RWPE2 (cell line): ENCODE measurements at regions not wholly inside any gene's neighbourhood (a gene's known extent, or its start where the extent isn't known, plus 50 kb on each side); places are given as distances from the start of the nearest gene placed in this dataset.
"Not testable (repeated sequence)": the region's sequence is repeated elsewhere in the genome, so short reads cannot be mapped to it uniquely, and the experiment has no call there.

Source experiments
- ATAC-seq: fragments of 200-7000 bp; cut with Tn5 transposase; 3 replicates; pipeline ENCODE4 v1.9.1; 2021; ENCODE audit warnings: low read depth
- DNase-seq: peaks from one replicate; pipeline ENCODE4 v3.0.0-alpha.2; 2020; ENCODE audit warnings: low spot score
- H3K27ac ChIP-seq: fragments of 450-650 bp; 2 replicates; pipeline ENCODE4 v1.5.1; 2017; ENCODE audit warnings: mild to moderate bottlenecking; ENCODE audit not compliant: poor library complexity, severe bottlenecking
- H3K27me3 ChIP-seq: fragments of 250-450 bp; sonication (Bioruptor Pico); 2 replicates; pipeline ENCODE4 v1.5.1; 2021; ENCODE audit warnings: mild to moderate bottlenecking, moderate library complexity; ENCODE audit not compliant: insufficient read depth, poor library complexity, severe bottlenecking
- H3K36me3 ChIP-seq: fragments of 250-450 bp; sonication (Bioruptor Pico); 2 replicates; pipeline ENCODE4 v1.5.1; 2020; ENCODE audit warnings: low read depth, mild to moderate bottlenecking, moderate library complexity
- H3K4me1 ChIP-seq: fragments of 250-450 bp; sonication (Bioruptor Pico); 2 replicates; pipeline ENCODE4 v1.5.1; 2021; ENCODE audit warnings: mild to moderate bottlenecking, moderate library complexity; ENCODE audit not compliant: insufficient read depth, poor library complexity, severe bottlenecking
- H3K4me3 ChIP-seq: fragments of 250-450 bp; sonication (Bioruptor Pico); 2 replicates; pipeline ENCODE4 v1.5.1; 2021; ENCODE audit warnings: mild to moderate bottlenecking, moderate library complexity; ENCODE audit not compliant: severe bottlenecking
- H3K9me3 ChIP-seq: fragments of 250-450 bp; sonication (Bioruptor Pico); 2 replicates; pipeline ENCODE4 v1.5.1; 2021; ENCODE audit warnings: mild to moderate bottlenecking, moderate library complexity; ENCODE audit not compliant: severe bottlenecking
- CTCF ChIP-seq: fragments of 450-650 bp; IDR thresholded peaks from one replicate; pipeline ENCODE4 v1.5.1; 2017; ENCODE audit warnings: mild to moderate bottlenecking, moderate library complexity; ENCODE audit not compliant: poor library complexity, severe bottlenecking

GRCh38 chr16:58889516-58889915 lies 155.4 kb upstream of the GOT2 start:
- Histone ChIP-seq H3K27ac (no peak overlapping the region), H3K4me3 (no peak overlapping the region), H3K36me3 (no peaks in the 10 kb centered on the region), H3K27me3 (peaks cover 4% of the 10 kb centered on the region), H3K4me1 (no peaks in the 10 kb centered on the region), H3K9me3 (no peaks in the 10 kb centered on the region)
- ATAC-seq (no peak), DNase-seq (no peak)
- TF ChIP-seq CTCF, result no peak

- Histone ChIP-seq H3K27me3 (peaks cover 4% of the 10 kb centered on the region), H3K36me3 (no peaks in the 10 kb centered on the region), H3K4me3 (no peak overlapping the region), H3K4me1 (no peaks in the 10 kb centered on the region), H3K9me3 (no peaks in the 10 kb centered on the region), H3K27ac (no peak overlapping the region)
- no peak for DNase-seq
- no peak for TF ChIP-seq CTCF
- ATAC-seq, result no peak
These were observed 151.5 kb upstream of the GOT2 start for GRCh38 chr16:58885528-58886170.

- DNase-seq, result no peak
- H3K27me3 ChIP-seq, result peaks cover 4% of the 10 kb centered on the region
- no peaks in the 10 kb centered on the region for H3K4me1 ChIP-seq
- H3K9me3 ChIP-seq, result no peaks in the 10 kb centered on the region
- no peak overlapping the region for H3K4me3 ChIP-seq
- no peaks in the 10 kb centered on the region for H3K36me3 ChIP-seq
- H3K27ac ChIP-seq, result no peak overlapping the region
- TF ChIP-seq CTCF, result no peak
- ATAC-seq, result no peak
These were observed 150.0 kb upstream of the GOT2 start for GRCh38 chr16:58884141-58884540.

- no peaks in the 10 kb centered on the region for H3K4me1 ChIP-seq
- no peaks in the 10 kb centered on the region for H3K36me3 ChIP-seq
- ATAC-seq (no peak), DNase-seq (no peak)
- no peak overlapping the region for H3K27ac ChIP-seq
- no peak for TF ChIP-seq CTCF
- no peaks in the 10 kb centered on the region for H3K9me3 ChIP-seq
- H3K4me3 ChIP-seq, result no peak overlapping the region
- H3K27me3 ChIP-seq, result peaks cover 4% of the 10 kb centered on the region
These were observed 149.0 kb upstream of the GOT2 start for GRCh38 chr16:58883131-58883530.

GRCh38 chr16:58882292-58882691 lies 148.2 kb upstream of the GOT2 start:
- H3K27ac ChIP-seq, result no peak overlapping the region
- TF ChIP-seq CTCF, result no peak
- no peaks in the 10 kb centered on the region for H3K4me1 ChIP-seq
- ATAC-seq (no peak), DNase-seq (no peak)
- H3K27me3 ChIP-seq, result peaks cover 4% of the 10 kb centered on the region
- no peaks in the 10 kb centered on the region for H3K36me3 ChIP-seq
- no peak overlapping the region for H3K4me3 ChIP-seq
- no peaks in the 10 kb centered on the region for H3K9me3 ChIP-seq

GRCh38 chr16:58878641-58879040 lies 144.5 kb upstream of the GOT2 start:
- H3K4me1 ChIP-seq, ATAC-seq, H3K9me3 ChIP-seq, H3K27ac ChIP-seq, H3K27me3 ChIP-seq, H3K36me3 ChIP-seq, DNase-seq, H3K4me3 ChIP-seq: not testable (repeated sequence)
